ENCODE measurements at regions not wholly inside any gene's neighbourhood (a gene's known extent, or its start where the extent isn't known, plus 50 kb on each side); places are given as distances from the start of the nearest gene placed in this dataset.

DNA sequence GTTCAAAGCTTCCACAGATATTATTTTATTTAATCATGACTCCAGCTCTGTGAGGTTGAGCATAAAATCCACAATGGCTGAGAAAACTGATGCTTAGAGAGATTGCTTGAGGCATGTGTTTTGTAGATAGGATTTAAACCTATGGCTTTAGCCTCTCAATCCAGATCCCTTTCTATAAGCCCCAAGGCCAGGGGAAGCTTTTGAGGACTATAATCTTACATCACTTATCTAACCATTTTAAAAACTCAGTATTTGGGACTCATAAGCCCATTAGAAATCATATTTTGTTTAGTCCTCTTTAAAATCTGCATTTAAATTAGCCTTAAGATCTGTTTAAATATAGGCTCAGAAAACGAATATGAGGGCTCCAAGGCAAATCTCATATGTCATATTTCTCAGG lies 135.4 kb upstream of the SERPINE2 start:
- Histone ChIP-seq H3K4me3 (replicated peaks in 1 of 3; ENCODE audit: insufficient read depth in 1 of 3, low read depth in 1 of 3, low read length in 3 of 3) (no peak overlapping the region), H2AFZ (ENCODE audit: low read depth, low read length) (no peak overlapping the region), H3K27ac (ENCODE audit: insufficient read depth, low read depth, low read length) (no peak overlapping the region), H3K9me1 (replicated peaks; ENCODE audit: control insufficient read depth, extremely low read depth, insufficient read depth, low read length) (no peaks in the 10 kb centered on the region), H3K4me2 (ENCODE audit: insufficient read depth, low read length) (no peak overlapping the region), H3K36me3 (ENCODE audit: control insufficient read depth in 2 of 2, extremely low read depth in 1 of 2, insufficient read depth in 2 of 2, low read length in 2 of 2) (no peaks in the 10 kb centered on the region), H3K4me1 (ENCODE audit: control insufficient read depth, extremely low read depth, insufficient read depth, low read length) (peaks cover 31% of the 10 kb centered on the region), H4K20me1 (replicated peaks; ENCODE audit: control insufficient read depth, extremely low read depth, insufficient read depth, low read length) (no peaks in the 10 kb centered on the region), H3K9me3 (replicated peaks; ENCODE audit: control insufficient read depth, insufficient read depth, low read length) (no peaks in the 10 kb centered on the region), H3K79me2 (ENCODE audit: control insufficient read depth, insufficient read depth, low read length) (no peaks in the 10 kb centered on the region), H3K27me3 (ENCODE audit: control insufficient read depth in 2 of 2, insufficient read depth in 2 of 2, low read length in 2 of 2) (no peaks in the 10 kb centered on the region), H3K9ac (replicated peaks; ENCODE audit: extremely low read depth, insufficient read depth, low read length) (no peak overlapping the region)
- no TSS peak for BruUV-seq (replicated peaks)
- no peak for FAIRE-seq
- TF ChIP-seq, protein P1, sequence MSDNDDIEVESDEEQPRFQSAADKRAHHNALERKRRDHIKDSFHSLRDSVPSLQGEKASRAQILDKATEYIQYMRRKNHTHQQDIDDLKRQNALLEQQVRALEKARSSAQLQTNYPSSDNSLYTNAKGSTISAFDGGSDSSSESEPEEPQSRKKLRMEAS (IDR thresholded peaks at IDR 0.05; ENCODE audit: insufficient read depth, insufficient read length), result no peak
- TF ChIP-seq MYC (IDR thresholded peaks at IDR 0.05; ENCODE audit: low read depth, low read length), result no peak
- POLR2A ChIA-PET, result no interaction called here
- CTCF ChIA-PET, result interaction anchor here (0.9 to 1.0 kb wide), 2 partner anchors 109 to 181 kb away, joined by 3 read pairs; no protein-coding TSS in a partner anchor
- intact Hi-C loops (cut with micrococcal nuclease), result loop anchor here (2.0 kb wide), 1 partner anchor 136 kb away; the partner anchor contains the start of gene SERPINE2
- DNase-seq (ENCODE audit: low read depth, low spot score), result no peak
- dilution Hi-C loops (cut with MboI; ENCODE audit: extremely low pct_ligation_motif_present, low sequenced_read_pairs), result no loop called here

DNA sequence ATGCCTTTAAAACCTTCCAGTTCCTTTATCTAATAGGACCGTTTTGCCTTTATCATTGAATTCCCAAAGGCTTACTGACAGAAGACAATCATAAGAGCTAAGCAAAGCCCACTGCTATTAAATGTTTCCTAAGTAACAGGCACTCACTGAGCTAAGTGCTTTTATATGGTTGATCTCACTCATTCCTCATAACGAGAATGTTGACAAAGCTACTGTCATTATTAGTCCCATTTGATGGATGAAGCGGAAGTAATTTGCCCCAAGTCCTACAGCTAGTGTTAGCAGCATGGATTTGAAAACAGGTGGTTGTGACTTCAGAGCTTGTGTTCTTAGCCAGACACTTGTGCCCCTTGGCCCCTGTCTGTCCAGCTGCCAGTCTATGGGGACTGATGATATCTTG lies 134.8 kb upstream of the SERPINE2 start:
- Histone ChIP-seq H4K20me1 (replicated peaks; ENCODE audit: control insufficient read depth, extremely low read depth, insufficient read depth, low read length) (no peaks in the 10 kb centered on the region), H3K79me2 (ENCODE audit: control insufficient read depth, insufficient read depth, low read length) (no peaks in the 10 kb centered on the region), H3K4me1 (ENCODE audit: control insufficient read depth, extremely low read depth, insufficient read depth, low read length) (peaks cover 31% of the 10 kb centered on the region), H3K9me3 (replicated peaks; ENCODE audit: control insufficient read depth, insufficient read depth, low read length) (no peaks in the 10 kb centered on the region), H3K4me3 (replicated peaks in 1 of 3; ENCODE audit: insufficient read depth in 1 of 3, low read depth in 1 of 3, low read length in 3 of 3) (no peak overlapping the region), H3K27ac (ENCODE audit: insufficient read depth, low read depth, low read length) (no peak overlapping the region), H3K27me3 (ENCODE audit: control insufficient read depth in 2 of 2, insufficient read depth in 2 of 2, low read length in 2 of 2) (peaks cover 0 to 2% of the 10 kb centered on the region in 2 experiments), H3K4me2 (ENCODE audit: insufficient read depth, low read length) (no peak overlapping the region), H3K9me1 (replicated peaks; ENCODE audit: control insufficient read depth, extremely low read depth, insufficient read depth, low read length) (no peaks in the 10 kb centered on the region), H3K36me3 (ENCODE audit: control insufficient read depth in 2 of 2, extremely low read depth in 1 of 2, insufficient read depth in 2 of 2, low read length in 2 of 2) (no peaks in the 10 kb centered on the region), H2AFZ (ENCODE audit: low read depth, low read length) (no peak overlapping the region), H3K9ac (replicated peaks; ENCODE audit: extremely low read depth, insufficient read depth, low read length) (no peak overlapping the region)
- FAIRE-seq (no peak), DNase-seq (ENCODE audit: low read depth, low spot score) (no peak)
- CTCF ChIA-PET, result interaction anchor here (0.9 to 1.0 kb wide), 2 partner anchors 110 to 180 kb away, joined by 3 read pairs; no protein-coding TSS in a partner anchor
- dilution Hi-C loops (cut with MboI; ENCODE audit: extremely low pct_ligation_motif_present, low sequenced_read_pairs), result no loop called here
- intact Hi-C loops (cut with micrococcal nuclease), result loop anchor here (1.0 to 2.0 kb wide), 3 partner anchors 28 to 135 kb away; partner anchors contain the start of gene SERPINE2
- no TSS peak for BruUV-seq (replicated peaks)
- POLR2A ChIA-PET, result interaction anchor here (0.6 kb wide), 1 partner anchor 17 kb away, joined by 7 read pairs; no protein-coding TSS in a partner anchor
- TF ChIP-seq, protein P1 (IDR thresholded peaks at IDR 0.05; ENCODE audit: insufficient read depth, insufficient read length), result no peak
- no peak for TF ChIP-seq JUN (IDR thresholded peaks at IDR 0.05; ENCODE audit: borderline replicate concordance, insufficient read depth, insufficient read length, low read depth)
- TF ChIP-seq POLR2AphosphoS5 (IDR thresholded peaks at IDR 0.05; ENCODE audit: insufficient read depth, low read depth, low read length), result no peak
- no peak for TF ChIP-seq MYC (IDR thresholded peaks at IDR 0.05; ENCODE audit: low read depth, low read length)
- no peak for TF ChIP-seq GATA2 (IDR thresholded peaks at IDR 0.05; ENCODE audit: insufficient read depth, insufficient read length, low read depth, low read length)
- no peak for TF ChIP-seq POLR2A (IDR thresholded peaks at IDR 0.05; ENCODE audit: low read depth, low read length)
- no peak for TF ChIP-seq FOS (IDR thresholded peaks at IDR 0.05; ENCODE audit: borderline replicate concordance, insufficient read depth, low read length)
- TF ChIP-seq, protein P2, sequence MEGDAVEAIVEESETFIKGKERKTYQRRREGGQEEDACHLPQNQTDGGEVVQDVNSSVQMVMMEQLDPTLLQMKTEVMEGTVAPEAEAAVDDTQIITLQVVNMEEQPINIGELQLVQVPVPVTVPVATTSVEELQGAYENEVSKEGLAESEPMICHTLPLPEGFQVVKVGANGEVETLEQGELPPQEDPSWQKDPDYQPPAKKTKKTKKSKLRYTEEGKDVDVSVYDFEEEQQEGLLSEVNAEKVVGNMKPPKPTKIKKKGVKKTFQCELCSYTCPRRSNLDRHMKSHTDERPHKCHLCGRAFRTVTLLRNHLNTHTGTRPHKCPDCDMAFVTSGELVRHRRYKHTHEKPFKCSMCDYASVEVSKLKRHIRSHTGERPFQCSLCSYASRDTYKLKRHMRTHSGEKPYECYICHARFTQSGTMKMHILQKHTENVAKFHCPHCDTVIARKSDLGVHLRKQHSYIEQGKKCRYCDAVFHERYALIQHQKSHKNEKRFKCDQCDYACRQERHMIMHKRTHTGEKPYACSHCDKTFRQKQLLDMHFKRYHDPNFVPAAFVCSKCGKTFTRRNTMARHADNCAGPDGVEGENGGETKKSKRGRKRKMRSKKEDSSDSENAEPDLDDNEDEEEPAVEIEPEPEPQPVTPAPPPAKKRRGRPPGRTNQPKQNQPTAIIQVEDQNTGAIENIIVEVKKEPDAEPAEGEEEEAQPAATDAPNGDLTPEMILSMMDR (IDR thresholded peaks at IDR 0.05; ENCODE audit: extremely low read depth in 1 of 2, insufficient read depth in 1 of 2, low read depth in 1 of 2, low read length in 2 of 2), result no peak
- TF ChIP-seq EZH2 (IDR thresholded peaks at IDR 0.05; ENCODE audit: borderline replicate concordance, low read depth, low read length, severe bottlenecking), result no peak

Data from endothelial cell of umbilical vein (primary cell).